HK-2 (cell line): ENCODE measurements at regions not wholly inside any gene's neighbourhood (a gene's known extent, or its start where the extent isn't known, plus 50 kb on each side); places are given as distances from the start of the nearest gene placed in this dataset.
"Not testable (repeated sequence)": the region's sequence is repeated elsewhere in the genome, so short reads cannot be mapped to it uniquely, and the experiment has no call there.

Experiments
- DNase-seq: peaks from one replicate; pipeline ENCODE4 v3.0.0-alpha.2; 2018; ENCODE audit not compliant: unreplicated experiment

DNA sequence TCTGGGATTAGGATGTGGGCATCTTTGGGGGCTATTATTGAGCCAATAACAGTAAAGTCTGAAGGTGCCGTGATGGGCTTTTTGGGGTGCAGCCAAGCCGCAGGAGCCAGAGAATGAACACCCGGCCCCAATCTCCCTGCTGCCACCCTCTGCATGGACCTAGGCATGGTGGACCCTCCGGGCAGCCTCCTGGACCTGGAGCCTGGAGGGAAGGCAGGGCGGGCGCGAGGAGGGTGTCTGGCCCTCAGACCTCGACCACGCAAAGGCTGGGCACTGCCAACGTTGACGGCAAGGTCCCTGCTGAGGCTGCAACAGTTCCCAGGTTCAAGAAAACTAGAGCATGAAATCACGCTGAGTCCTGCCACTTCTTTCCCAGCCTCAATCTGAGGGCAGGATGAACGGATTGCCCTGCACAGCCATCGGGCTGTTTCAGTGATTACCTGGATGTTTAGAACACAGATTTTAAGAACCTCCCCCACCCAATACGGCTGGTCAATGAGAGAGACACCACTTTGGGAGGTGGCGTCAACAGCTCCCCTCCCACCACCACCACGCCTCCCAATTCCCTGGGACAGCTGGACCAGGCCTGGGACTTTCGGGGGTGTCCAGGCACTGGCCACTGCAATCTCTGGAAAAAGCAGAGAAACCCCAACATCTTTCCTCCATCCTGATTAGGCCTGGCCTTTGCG, 147.4 kb downstream of the NPIPB11 start:
- DNase-seq, result not testable (repeated sequence)

DNA sequence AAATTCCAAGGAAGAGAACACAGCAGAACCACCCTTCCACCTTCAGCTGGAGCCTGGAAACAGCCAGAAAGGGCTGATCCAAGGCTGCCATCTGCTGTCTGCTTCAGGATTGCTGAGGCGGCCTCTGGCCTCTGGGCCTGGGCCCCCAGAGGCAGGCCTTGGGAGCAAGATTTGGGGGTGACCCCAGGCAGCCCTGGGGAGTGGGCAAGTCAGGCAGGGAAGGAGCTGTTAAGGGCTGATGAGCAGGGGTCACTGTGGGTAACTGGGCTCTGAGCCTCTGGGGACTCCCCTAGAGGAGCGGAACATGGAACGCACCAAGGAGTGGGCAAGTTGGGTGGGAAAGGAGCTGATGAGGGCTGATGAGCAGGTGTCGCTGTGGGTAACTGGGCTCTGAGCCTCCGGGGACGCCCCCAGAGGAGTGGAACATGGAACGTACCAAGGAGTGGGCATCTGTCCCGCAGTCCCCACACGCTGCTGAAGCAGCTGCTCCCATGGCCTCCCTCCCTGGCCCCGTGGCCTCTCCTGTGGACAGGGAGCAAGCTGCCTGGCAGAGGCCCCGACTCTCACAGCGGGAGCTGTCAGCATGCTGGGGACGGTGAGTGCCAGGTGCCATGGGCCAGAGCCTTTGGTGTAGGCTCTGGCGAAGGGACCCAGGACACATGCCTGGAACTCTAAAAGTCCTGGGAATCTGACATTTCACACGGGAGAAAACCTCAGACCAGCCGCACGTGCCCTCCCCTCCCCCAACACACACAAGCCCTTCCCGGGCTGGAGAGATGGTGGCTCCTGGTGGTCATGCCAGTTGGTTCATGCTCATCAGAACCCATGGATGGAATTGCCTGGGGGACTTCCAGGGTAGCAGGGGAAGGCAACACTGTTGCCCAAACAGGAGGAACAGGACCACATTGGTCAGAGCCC, 148.8 kb downstream of the NPIPB11 start:
- DNase-seq, result not testable (repeated sequence)

DNA sequence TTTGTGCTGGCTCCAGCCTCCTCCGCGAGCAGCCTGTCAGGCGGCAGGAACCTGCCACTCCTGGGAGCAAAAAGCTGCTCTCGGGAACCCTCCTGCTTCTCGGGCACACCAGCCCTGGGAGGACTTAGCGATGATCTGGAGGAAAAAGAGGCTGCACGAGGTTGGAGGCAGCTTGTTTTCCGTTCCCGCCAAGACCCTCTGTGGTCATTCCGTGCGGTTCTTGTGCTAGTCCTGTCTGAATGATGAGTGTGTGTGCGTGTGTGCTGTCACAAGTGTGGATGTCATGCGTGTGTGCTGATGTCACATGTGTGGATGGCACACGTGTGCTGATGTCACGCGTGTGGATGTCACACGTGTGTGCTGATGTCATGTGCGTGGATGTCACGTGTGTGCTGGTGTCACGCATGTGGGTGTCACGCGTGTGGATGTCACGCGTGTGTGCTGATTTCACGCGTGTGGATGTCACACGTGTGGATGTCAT, 150.0 kb downstream of the NPIPB11 start:
- no peak for DNase-seq

DNA sequence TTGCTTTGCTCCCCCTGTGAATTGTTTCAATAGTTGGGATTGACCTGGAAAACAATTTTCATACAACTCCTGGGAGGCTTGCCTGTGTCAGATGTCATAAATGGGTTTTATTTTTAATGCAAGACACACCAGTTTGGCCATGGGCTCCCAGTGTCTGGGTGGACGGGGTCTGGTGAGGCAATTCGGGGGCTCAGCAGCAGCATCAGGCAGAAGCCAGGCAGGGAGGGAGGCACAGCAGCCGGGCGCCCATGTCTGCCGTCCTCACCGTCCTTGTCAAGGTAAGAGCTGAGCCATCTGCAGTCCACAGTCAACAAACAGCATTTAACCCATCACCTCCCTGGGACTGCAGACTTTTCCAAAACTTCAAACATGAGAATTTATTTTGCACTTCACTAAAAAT, 150.6 kb downstream of the NPIPB11 start:
- DNase-seq, result not testable (repeated sequence)

DNA sequence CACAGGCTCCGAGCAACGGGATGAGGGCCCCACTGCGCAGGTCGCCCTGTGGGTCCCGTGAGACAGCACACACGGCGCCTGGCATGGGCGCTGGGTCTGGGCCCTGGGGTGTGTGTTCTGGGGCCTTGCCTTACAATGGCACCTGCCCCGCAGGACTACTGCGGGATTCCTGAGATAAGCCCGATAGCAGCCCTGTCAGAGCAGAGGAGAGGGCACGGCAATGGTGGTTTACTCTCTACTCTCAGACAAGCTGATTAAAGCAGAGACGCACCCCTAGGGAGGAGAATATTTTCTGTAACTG, 151.1 kb downstream of the NPIPB11 start:
- not testable (repeated sequence) for DNase-seq

DNA sequence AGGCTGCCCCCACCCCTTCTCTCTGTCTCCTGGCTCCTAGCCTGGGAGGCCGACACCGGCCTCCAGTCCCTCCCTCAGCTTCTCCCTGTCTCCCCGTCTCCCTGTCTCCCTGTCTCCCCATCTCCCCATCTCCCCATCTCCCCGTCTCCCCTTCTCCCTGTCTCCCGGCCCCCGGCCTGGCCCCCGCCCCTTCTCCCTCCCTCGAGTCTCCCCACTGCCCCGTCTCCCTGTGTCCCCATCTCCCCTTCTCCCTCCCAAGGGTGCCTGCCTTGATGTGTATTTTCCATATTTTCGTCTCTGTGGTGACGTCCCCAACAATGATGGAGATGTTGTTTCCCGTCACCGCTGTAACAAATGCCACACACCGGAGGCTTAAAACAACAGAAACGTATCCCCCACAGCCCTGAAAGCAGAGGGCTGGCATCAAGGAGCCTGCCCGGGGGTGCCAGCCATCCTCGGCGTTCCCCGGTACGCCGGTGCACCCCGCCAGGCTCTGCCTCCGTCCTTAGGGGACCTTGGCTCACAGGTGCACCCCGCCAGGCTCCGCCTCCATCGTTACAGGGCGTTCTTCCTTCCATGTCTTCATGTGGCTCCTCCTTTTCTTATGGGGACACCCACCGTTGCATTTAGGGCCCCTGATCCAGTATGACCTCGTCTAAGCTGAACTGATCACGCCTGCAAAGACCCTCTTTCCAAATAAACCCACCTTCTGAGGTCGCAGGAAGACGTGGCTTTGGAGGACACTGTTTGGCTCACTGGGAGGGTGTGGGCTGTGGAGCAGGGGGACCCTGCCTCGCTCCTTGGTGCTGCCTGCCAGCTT, 151.6 kb downstream of the NPIPB11 start:
- DNase-seq, result no peak

DNA sequence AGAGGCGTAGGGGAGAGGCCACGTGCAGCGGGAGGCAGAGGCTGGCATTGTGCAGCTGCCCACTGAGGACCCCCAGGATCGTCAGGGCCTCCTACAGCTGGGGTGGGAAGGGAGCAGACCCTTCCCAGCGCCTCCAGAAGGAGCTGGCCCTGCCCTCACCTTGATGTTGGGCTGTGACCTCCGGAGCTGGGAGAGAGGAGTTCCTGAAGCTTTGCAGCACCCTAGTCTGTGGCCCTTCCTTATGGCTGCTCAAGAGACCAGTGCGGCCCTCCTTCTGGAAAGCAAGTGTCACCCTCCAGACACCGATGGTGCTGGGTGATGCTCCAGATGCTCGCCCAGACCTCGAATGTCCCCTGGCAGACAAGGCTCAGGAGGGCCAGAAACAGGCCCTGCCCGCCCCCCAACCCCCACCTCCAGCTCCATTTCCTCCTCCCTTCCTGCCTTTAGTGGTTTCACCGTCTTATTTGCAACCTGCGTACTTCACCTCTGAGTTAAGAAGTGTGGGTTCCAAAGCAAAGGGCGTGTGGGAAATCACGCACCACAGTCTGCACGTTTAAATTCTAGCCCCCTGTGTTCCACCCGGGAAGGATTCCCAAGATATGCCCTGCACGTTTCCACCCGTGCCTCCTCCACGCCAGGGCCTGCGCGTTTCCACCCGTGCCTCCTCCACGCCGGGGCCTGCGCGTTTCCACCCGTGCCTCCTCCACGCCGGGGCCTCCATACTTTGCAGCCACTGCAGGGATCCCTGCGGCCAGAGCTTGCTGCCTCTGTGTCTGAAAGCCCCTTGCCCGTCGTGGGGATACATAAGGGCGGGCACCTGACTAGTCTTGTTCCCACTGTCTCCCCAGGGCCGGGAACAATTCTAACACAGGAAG, 152.6 kb downstream of the NPIPB11 start:
- DNase-seq, result not testable (repeated sequence)

DNA sequence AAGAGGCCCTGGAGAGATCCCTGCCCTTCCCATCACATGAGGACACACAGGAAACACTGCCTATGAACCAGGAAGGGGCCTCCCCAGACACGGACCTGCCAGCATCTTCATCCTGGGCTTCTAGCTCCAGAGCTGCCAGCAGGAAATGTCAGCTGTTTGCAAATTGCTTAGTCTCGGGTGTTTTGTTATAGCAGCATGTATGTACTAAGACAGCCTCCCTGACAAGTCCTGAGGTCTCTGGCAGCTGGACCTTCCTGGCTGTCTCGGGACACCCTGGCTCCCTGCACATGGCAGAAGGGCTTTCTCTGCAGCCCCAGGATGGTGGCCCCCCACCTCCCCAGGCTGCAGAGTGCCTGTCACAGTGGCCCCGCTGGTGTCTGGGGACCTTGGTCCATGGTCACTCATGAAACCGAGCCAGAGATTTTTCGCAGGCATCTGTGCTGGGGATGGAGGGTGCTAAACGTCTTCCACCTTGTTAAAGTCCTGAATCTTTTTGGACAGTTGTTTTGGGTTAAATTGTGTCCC, 153.4 kb downstream of the NPIPB11 start:
- DNase-seq, result not testable (repeated sequence)

DNA sequence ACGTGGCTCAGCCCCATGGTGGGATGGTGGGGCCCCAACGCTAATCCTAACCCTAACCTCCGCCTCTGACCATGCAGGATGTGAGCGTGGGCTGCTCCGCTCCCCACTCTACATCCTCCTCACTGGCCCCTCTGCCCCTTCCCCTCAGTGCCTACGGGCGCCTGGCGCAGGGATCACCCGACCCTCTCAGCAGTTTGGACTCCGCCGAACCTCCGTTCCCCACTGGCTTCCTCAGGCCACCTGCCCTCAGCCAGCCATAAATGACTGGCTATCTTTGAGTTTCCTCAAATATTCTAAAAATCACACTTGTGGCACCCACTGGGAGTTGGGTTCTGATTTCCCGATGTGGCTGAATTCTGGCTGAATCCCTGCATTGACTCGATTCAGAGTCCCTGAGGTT, 154.2 kb downstream of the NPIPB11 start:
- DNase-seq, result not testable (repeated sequence)

DNA sequence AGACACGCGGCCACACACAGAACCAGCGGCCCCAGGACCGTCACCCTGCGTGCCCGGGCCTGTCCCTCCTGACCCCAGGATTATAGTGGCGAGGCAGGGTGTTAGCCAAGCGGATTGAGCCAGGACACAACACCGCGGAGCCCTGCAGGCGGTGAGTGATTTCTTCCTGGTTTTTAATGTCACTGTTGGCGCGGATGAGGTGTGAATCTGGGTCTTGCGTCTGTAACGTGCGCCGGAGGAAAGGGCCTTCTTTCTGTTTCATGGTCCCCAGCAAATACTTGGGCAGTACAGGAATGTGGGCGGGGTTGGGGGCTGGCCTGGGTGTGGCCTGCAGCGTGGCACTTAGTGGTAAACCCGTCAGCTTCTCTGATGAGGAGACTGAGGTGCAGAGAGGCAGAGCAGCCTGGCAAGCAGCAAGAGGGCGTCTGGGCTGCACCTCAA, 154.9 kb downstream of the NPIPB11 start:
- DNase-seq, result not testable (repeated sequence)

GRCh38 chr16:29250923-29251434, 155.5 kb downstream of the NPIPB11 start:
- not testable (repeated sequence) for DNase-seq

DNA sequence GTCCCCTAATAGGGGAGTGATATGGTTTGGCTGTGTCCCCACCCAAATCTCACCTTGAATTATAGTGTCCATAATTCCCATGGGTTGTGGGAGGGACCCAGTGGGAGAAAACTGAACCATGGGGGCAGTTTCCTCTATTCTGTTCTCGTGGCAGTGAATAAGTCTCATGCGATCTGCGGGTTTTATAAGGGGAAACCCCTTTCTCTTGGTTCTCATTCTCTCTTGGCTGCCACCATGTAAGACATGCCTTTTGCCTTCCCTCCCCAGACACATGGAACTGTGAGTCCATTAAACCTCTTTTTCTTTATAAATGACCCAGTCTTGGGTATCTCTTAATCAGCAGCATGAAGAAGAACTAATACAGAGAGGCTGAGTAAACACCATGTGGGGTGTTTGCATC, 156.0 kb downstream of the NPIPB11 start:
- not testable (repeated sequence) for DNase-seq

- DNase-seq, result not testable (repeated sequence)
Measured at GRCh38 chr16:29248940-29249318, 157.6 kb downstream of the NPIPB11 start.

GRCh38 chr16:29248306-29248939, 158.1 kb downstream of the NPIPB11 start:
- not testable (repeated sequence) for DNase-seq

- not testable (repeated sequence) for DNase-seq
Measured at GRCh38 chr16:29246091-29246490, 160.4 kb downstream of the NPIPB11 start.

DNA sequence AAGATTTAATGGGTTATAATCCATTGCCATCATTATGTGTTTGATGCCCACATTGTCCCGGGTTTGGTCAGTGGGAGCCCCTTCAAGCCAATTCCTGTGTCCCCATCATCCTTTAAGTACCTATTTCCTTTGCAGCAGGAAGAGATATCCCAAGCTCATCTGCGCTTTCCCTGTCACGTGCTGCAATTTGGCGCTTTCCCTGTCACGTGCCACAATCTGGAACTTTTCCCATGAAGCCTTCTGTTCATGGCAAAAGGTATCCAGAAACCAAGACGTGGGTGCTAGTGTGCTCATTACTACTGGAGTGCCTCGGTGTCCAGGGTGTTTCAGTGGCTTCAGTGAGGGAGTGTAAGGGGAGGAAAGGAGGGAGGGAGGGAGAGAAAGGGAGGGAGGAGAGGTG, 168.5 kb downstream of the NPIPB11 start:
- DNase-seq, result no peak

DNA sequence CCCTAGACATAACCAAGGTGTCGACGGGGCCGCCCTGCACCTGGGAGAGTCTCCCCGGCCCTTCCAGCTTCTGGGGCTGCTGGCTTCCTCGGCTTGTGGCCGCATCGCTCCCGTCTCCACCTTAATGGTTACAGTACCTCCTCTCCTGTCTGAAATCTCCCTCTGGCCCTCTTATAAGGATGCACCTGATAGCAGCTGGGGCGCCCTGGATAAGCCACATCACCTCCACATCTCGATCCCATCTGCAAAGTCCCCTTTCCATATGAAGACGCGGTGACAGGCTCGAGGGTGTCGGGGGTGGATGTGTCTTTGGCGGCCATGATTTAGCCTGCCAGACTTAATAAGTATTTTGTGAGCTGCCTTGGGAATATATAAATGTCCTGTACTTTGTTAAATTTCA, 169.0 kb downstream of the NPIPB11 start:
- DNase-seq, result not testable (repeated sequence)

GRCh38 chr16:29237023-29237422, 169.5 kb downstream of the NPIPB11 start:
- not testable (repeated sequence) for DNase-seq

DNA sequence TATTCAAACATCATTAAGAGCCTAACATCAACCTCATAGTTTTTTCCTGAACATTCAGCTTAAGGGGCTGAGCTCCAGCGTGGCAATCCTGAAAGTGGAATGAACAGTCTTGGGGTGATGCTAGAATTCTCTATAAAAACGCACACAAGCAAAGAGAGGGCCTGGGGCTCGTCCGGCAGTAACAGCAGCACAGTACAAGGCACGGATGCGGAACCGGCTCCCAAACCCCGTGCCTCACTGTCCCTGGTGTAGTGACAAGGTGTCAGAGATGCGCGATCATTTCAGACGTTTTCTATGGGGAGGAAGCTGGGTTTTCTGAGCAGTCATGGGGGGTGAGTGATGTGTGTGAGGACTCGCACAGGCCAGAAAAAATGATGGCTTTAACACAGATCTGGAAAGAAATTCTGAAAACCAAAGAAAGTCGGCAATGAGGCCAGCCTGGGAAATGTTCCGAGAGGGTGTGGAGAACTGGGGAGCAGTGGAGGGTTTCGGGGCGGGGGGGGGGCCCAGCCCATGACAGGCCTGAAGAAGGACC, 170.6 kb downstream of the NPIPB11 start:
- not testable (repeated sequence) for DNase-seq
